GM12891 (cell line): ENCODE measurements at regions not wholly inside any gene's neighbourhood (a gene's known extent, or its start where the extent isn't known, plus 50 kb on each side); places are given as distances from the start of the nearest gene placed in this dataset.

Experiments used
- POLR2A ChIP-seq: IDR thresholded peaks from 2 replicates; pipeline ENCODE4 v1.6.1; 2011; ENCODE audit warnings: low read depth, low read length, control low read depth
- POLR2AphosphoS5 ChIP-seq: IDR thresholded peaks from 2 replicates; pipeline ENCODE4 v1.6.1; 2011; ENCODE audit warnings: low read depth, low read length, control low read depth
- POU2F2 ChIP-seq: IDR thresholded peaks from 2 replicates; pipeline ENCODE4 v1.6.1; 2011; ENCODE audit warnings: low read depth, mild to moderate bottlenecking, control low read depth, low read length, moderate library complexity

- no peak for TF ChIP-seq POLR2A
- TF ChIP-seq POLR2AphosphoS5: no peak
- TF ChIP-seq POU2F2: no peak
Observed at GRCh38 chr15:36358094-36358493, 221.3 kb upstream of the CDIN1 start.
